ENCODE measurements at regions not wholly inside any gene's neighbourhood (a gene's known extent, or its start where the extent isn't known, plus 50 kb on each side); places are given as distances from the start of the nearest gene placed in this dataset.
"Not testable (repeated sequence)": the region's sequence is repeated elsewhere in the genome, so short reads cannot be mapped to it uniquely, and the experiment has no call there.

GRCh38 chr3:106848099-106848498 is 529.1 kb upstream of the CCDC54 start:
- no peak for DNase-seq (ENCODE audit: extremely low read depth, low read depth)
- no peak for TF ChIP-seq CTCF (IDR thresholded peaks at IDR 0.05; ENCODE audit: low read depth, low read length, missing control alignments)
- H3K4me3 ChIP-seq (replicated peaks; ENCODE audit: low read depth, low read length): no peak overlapping the region

- no peak overlapping the region for H3K4me3 ChIP-seq (replicated peaks; ENCODE audit: low read depth, low read length)
- TF ChIP-seq CTCF (IDR thresholded peaks at IDR 0.05; ENCODE audit: low read depth, low read length, missing control alignments): no peak
- no peak for DNase-seq (ENCODE audit: extremely low read depth, low read depth)
These were observed 526.8 kb upstream of the CCDC54 start for GRCh38 chr3:106850437-106850836.

DNA sequence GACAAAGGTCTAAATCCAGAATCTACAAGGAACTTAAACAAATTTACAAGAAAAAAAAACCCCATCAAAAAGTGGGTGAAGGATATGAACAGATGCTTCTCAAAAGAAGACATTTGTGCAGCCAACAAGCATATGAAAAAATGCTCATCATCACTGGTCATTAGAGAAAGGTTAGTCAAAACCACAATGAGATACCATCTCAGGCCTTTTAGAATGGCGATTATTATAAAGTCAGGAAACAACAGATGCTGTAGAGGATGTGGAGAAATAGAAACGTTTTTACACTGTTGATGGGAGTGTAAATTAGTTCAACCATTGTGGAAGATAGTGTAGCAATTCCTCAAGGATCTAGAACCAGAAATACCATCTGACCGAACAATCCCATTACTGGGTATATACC is 518.9 kb upstream of the CCDC54 start:
- not testable (repeated sequence) for H3K4me3 ChIP-seq (replicated peaks; ENCODE audit: low read depth, low read length); DNase-seq (ENCODE audit: extremely low read depth, low read depth)

DNA sequence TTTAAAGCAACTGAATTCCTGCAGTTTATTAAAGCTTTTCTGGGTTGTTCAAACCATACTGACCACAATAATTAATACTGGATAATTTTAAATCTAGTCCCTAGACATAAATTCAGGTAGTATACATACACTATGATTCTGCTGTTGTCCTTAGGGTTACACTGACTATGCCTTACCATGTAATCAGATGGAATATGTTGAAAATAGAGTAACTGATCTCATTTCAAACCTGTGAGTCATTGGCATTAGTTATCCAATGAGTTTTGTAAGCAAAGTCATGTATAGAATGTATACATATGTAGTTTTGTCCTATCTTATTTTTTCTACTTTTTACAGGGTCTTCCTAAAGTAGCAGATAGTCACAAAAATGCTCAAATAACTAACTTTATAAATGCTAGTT is 517.1 kb upstream of the CCDC54 start:
- no peak for TF ChIP-seq CTCF (IDR thresholded peaks at IDR 0.05; ENCODE audit: low read depth, low read length, missing control alignments)
- no peak for DNase-seq (ENCODE audit: extremely low read depth, low read depth)
- H3K4me3 ChIP-seq (replicated peaks; ENCODE audit: low read depth, low read length): no peak overlapping the region

DNA sequence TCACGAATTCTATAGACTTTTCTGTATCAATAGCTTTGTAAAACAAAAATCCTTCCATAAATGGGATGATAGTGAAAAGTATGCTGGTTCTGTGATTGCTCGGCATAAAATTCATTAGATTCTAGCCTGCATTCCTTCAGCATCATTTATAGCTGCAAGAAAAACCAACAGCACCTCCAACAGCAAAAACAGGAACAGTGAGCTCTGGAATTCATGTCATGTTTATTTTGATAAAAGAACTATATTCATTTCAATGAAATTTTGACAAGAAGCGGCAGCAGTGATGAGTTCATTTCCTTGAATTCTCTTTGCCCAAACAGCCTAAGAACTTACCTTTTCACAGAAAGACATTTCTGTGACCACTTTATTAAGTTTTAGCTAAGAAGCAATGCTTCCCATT is 515.2 kb upstream of the CCDC54 start:
- DNase-seq (ENCODE audit: extremely low read depth, low read depth): no peak
- TF ChIP-seq CTCF (IDR thresholded peaks at IDR 0.05; ENCODE audit: low read depth, low read length, missing control alignments): no peak
- H3K4me3 ChIP-seq (replicated peaks; ENCODE audit: low read depth, low read length): no peak overlapping the region

- TF ChIP-seq CTCF (IDR thresholded peaks at IDR 0.05; ENCODE audit: low read depth, low read length, missing control alignments): no peak
- no peak for DNase-seq (ENCODE audit: extremely low read depth, low read depth)
- no peak overlapping the region for H3K4me3 ChIP-seq (replicated peaks; ENCODE audit: low read depth, low read length)
These were observed 499.6 kb upstream of the CCDC54 start for GRCh38 chr3:106877627-106878026.

DNA sequence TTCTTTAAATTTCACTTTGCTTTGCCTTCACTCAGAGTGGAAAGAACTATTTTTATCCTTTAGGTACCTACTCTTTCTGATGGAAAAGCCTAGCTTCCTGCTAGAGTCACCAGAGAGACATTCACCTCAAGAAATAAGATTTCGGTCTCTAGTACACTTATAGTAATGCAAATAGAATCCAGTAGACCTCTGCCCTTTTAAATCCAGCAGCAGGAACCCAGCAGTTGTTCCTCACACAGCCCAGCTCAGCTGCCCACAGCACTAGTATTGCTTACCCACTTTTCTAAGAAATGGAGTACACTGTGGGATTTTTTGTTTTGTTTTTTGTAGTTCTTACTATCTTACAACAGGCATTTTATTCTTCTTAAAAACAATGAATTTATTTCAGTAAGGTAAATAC is 497.0 kb upstream of the CCDC54 start:
- no peak overlapping the region for H3K4me3 ChIP-seq (replicated peaks; ENCODE audit: low read depth, low read length)
- no peak for TF ChIP-seq CTCF (IDR thresholded peaks at IDR 0.05; ENCODE audit: low read depth, low read length, missing control alignments)
- DNase-seq (ENCODE audit: extremely low read depth, low read depth): no peak

Data from HFF-Myc (cell line).